ENCODE measurements at regions not wholly inside any gene's neighbourhood (a gene's known extent, or its start where the extent isn't known, plus 50 kb on each side); places are given as distances from the start of the nearest gene placed in this dataset.

- no peak for TF ChIP-seq ZNF318 (CRISPR knock-in tag; IDR thresholded peaks at IDR 0.05)
- TF ChIP-seq SOX6 (IDR thresholded peaks at IDR 0.05), result no peak
- no peak for TF ChIP-seq SOX6 (CRISPR knock-in tag; IDR thresholded peaks at IDR 0.05)
Observed at GRCh38 chr1:14390816-14391215, 207.7 kb upstream of the KAZN start.
